H1 (cell line): ENCODE measurements at regions not wholly inside any gene's neighbourhood (a gene's known extent, or its start where the extent isn't known, plus 50 kb on each side); places are given as distances from the start of the nearest gene placed in this dataset.

Source experiments
- CTCF ChIA-PET: fragments of 300-600 bp; sonication (Branson Sonifier 250); formaldehyde crosslinking; loops from one replicate; lab custom pipeline; 2021; ENCODE audit not compliant: partially characterized antibody; lab: Charles Lee
- POLR2A ChIA-PET: fragments of 300-600 bp; sonication (Branson Sonifier 250); formaldehyde crosslinking; loops from one replicate; lab custom pipeline; 2021; ENCODE audit warnings: inconsistent platforms; ENCODE audit not compliant: partially characterized antibody; lab: Charles Lee
- DNase-seq, 2 experiments: peaks; one replicate each; pipeline versions ENCODE4 v3.0.0 to v3.0.0-alpha.2; 2010 to 2022; ENCODE audit warnings: low spot score in 2 of 2, low read depth in 1 of 2, mixed read lengths in 1 of 2
- FAIRE-seq: peaks from 2 replicates; lab custom pipeline; 2011; peaks lifted over from hg19 to GRCh38; lab: Jason Lieb, UNC
- H2AFZ ChIP-seq: 2 replicates; pipeline ENCODE4 v1.8.1; 2012; ENCODE audit warnings: low read length, inconsistent platforms
- H2AK5ac ChIP-seq: 2 replicates; pipeline ENCODE4 v1.6.1; 2013; ENCODE audit warnings: low read depth, low read length
- H2BK120ac ChIP-seq: replicated peaks from 2 replicates; pipeline ENCODE3; 2013; ENCODE audit warnings: low read depth, low read length, inconsistent platforms
- H2BK12ac ChIP-seq: 2 replicates; pipeline ENCODE4 v1.6.1; 2013; ENCODE audit warnings: low read depth, low read length
- H2BK15ac ChIP-seq: 2 replicates; pipeline ENCODE4 v1.6.1; 2013; ENCODE audit warnings: low read length
- H2BK20ac ChIP-seq: 2 replicates; pipeline ENCODE4 v1.6.1; 2013; ENCODE audit warnings: low read length
- H2BK5ac ChIP-seq: 2 replicates; pipeline ENCODE4 v1.6.1; 2013; ENCODE audit warnings: low read depth, low read length
- H3K14ac ChIP-seq: 2 replicates; pipeline ENCODE4 v1.6.1; 2013; ENCODE audit warnings: inconsistent platforms; ENCODE audit not compliant: insufficient read length
- H3K18ac ChIP-seq: 2 replicates; pipeline ENCODE4 v1.6.1; 2013; ENCODE audit warnings: low read length; ENCODE audit errors: extremely low read depth
- H3K23ac ChIP-seq: 2 replicates; pipeline ENCODE4 v1.6.1; 2013; ENCODE audit warnings: inconsistent platforms; ENCODE audit not compliant: insufficient read length
- H3K23me2 ChIP-seq: 2 replicates; pipeline ENCODE4 v1.6.1; 2013; ENCODE audit warnings: low read depth, low read length
- H3K27ac ChIP-seq: 2 replicates; pipeline ENCODE4 v1.6.1; 2011; ENCODE audit warnings: low read depth, low read length, inconsistent platforms
- H3K27me3 ChIP-seq, 4 experiments: replicated peaks in 1 of 4; 1 replicate in 1 of 4; 2 replicates in 3 of 4; pipeline versions ENCODE4 v1.6.1 to v1.8.1; 2011 to 2013; ENCODE audit warnings: low read length in 3 of 4, mild to moderate bottlenecking in 3 of 4, inconsistent platforms in 2 of 4, mixed read lengths in 2 of 4, moderate library complexity in 1 of 4; ENCODE audit not compliant: control insufficient read depth in 3 of 4, insufficient read depth in 3 of 4; ENCODE audit errors: extremely low read depth in 1 of 4
- H3K36me3 ChIP-seq, 4 experiments: 2 replicates each; pipeline versions ENCODE4 v1.6.1 to v1.8.1; 2011 to 2013; ENCODE audit warnings: mild to moderate bottlenecking in 4 of 4, low read length in 3 of 4, moderate library complexity in 2 of 4, control low read depth in 1 of 4, inconsistent platforms in 1 of 4; ENCODE audit not compliant: insufficient read depth in 4 of 4, control insufficient read depth in 2 of 4
- H3K4ac ChIP-seq: replicated peaks from 2 replicates; pipeline ENCODE3; 2013; ENCODE audit warnings: low read length, low read depth, mixed read lengths, inconsistent platforms; ENCODE audit not compliant: insufficient read length
- H3K4me1 ChIP-seq, 4 experiments: replicated peaks in 1 of 4; 1 replicate in 1 of 4; 2 replicates in 3 of 4; pipeline versions ENCODE4 v1.6.1 to v1.8.1; 2011 to 2013; ENCODE audit warnings: low read length in 3 of 4, inconsistent platforms in 2 of 4, mixed read lengths in 1 of 4; ENCODE audit not compliant: insufficient read depth in 4 of 4, control insufficient read depth in 3 of 4
- H3K4me2 ChIP-seq, 2 experiments: 2 replicates each; pipeline versions ENCODE4 v1.6.1 to v1.8.1; 2011 to 2013; ENCODE audit warnings: low read depth in 2 of 2, low read length in 2 of 2, control low read depth in 1 of 2, inconsistent platforms in 1 of 2, mild to moderate bottlenecking in 1 of 2; ENCODE audit not compliant: insufficient read depth in 1 of 2
- H3K4me3 ChIP-seq, 4 experiments: fragments of 200-600, 300-600 bp in 1 of 4; sonication (generic), shearing (Covaris generic), sonication (Bioruptor Twin) in 1 of 4; 2 replicates each; pipeline versions ENCODE4 v1.5.1 to v1.8.1; 2011 to 2016; ENCODE audit warnings: low read length in 4 of 4, low read depth in 3 of 4, control low read depth in 2 of 4, inconsistent platforms in 2 of 4, mild to moderate bottlenecking in 2 of 4, mixed read lengths in 1 of 4, moderate library complexity in 1 of 4; ENCODE audit not compliant: insufficient read depth in 2 of 4; ENCODE audit errors: extremely low read depth in 1 of 4
- H3K56ac ChIP-seq: replicated peaks from 2 replicates; pipeline ENCODE3; 2013; ENCODE audit warnings: low read depth, mild to moderate bottlenecking, mixed read lengths, low read length, inconsistent platforms; ENCODE audit not compliant: insufficient read length
- H3K79me1 ChIP-seq: 2 replicates; pipeline ENCODE4 v1.6.1; 2013; ENCODE audit warnings: low read depth, low read length, control low read depth
- H3K79me2 ChIP-seq, 2 experiments: 2 replicates each; pipeline versions ENCODE4 v1.6.1 to v1.8.1; 2012 to 2013; ENCODE audit warnings: low read length in 2 of 2, mild to moderate bottlenecking in 2 of 2, inconsistent platforms in 1 of 2; ENCODE audit not compliant: insufficient read depth in 2 of 2, control insufficient read depth in 1 of 2
- H3K9ac ChIP-seq, 4 experiments: replicated peaks in 1 of 4; 1 replicate in 1 of 4; 2 replicates in 3 of 4; pipeline versions ENCODE4 v1.6.1 to v1.8.1; 2011 to 2013; ENCODE audit warnings: low read depth in 3 of 4, low read length in 3 of 4, control low read depth in 2 of 4, mild to moderate bottlenecking in 2 of 4, moderate library complexity in 2 of 4, inconsistent platforms in 1 of 4; ENCODE audit errors: extremely low read depth in 1 of 4
- H3K9me3 ChIP-seq, 2 experiments: 2 replicates each; pipeline versions ENCODE4 v1.6.1 to v1.8.1; 2012 to 2013; ENCODE audit warnings: mild to moderate bottlenecking in 2 of 2, moderate library complexity in 2 of 2, control low read depth in 1 of 2, inconsistent platforms in 1 of 2, low read depth in 1 of 2, low read length in 1 of 2, mixed read lengths in 1 of 2; ENCODE audit not compliant: insufficient read depth in 2 of 2
- H4K20me1 ChIP-seq, 2 experiments: replicated peaks in 1 of 2; 2 replicates each; pipeline versions ENCODE3 to v1.8.1; 2011 to 2013; ENCODE audit warnings: inconsistent platforms in 2 of 2, low read length in 2 of 2, mild to moderate bottlenecking in 1 of 2; ENCODE audit not compliant: insufficient read depth in 2 of 2, control insufficient read depth in 1 of 2
- H4K5ac ChIP-seq: 2 replicates; pipeline ENCODE4 v1.6.1; 2013; ENCODE audit warnings: low read length, low read depth, mixed read lengths, inconsistent platforms; ENCODE audit not compliant: insufficient read length
- H4K8ac ChIP-seq: 2 replicates; pipeline ENCODE4 v1.8.0; 2013; ENCODE audit warnings: mild to moderate bottlenecking, moderate library complexity, low read length, inconsistent platforms; ENCODE audit not compliant: insufficient read depth; ENCODE audit errors: extremely low read depth
- H4K91ac ChIP-seq: replicated peaks from 2 replicates; pipeline ENCODE3; 2013; ENCODE audit warnings: low read length, mixed read lengths, inconsistent platforms; ENCODE audit not compliant: insufficient read length
- CHD2 ChIP-seq: IDR thresholded peaks from 2 replicates; pipeline ENCODE4 v1.6.1; 2012; ENCODE audit warnings: low read length, improper control_type of control experiment
- CTBP2 ChIP-seq: IDR thresholded peaks from 2 replicates; pipeline ENCODE4 v1.7.0; 2011; ENCODE audit warnings: borderline replicate concordance, mild to moderate bottlenecking, moderate library complexity, mixed read lengths, low read length; ENCODE audit not compliant: insufficient read depth, insufficient read length
- EGR1 ChIP-seq: IDR thresholded peaks from 2 replicates; pipeline ENCODE4 v1.6.1; 2011; ENCODE audit warnings: low read depth, low read length, borderline replicate concordance
- FOSL1 ChIP-seq: IDR thresholded peaks from 2 replicates; pipeline ENCODE4 v1.6.1; 2011; ENCODE audit warnings: mild to moderate bottlenecking, low read depth, low read length, moderate library complexity; ENCODE audit not compliant: insufficient read depth
- KDM1A ChIP-seq: fragments of 200-600, 300-600 bp; sonication (generic); IDR thresholded peaks from 2 replicates; pipeline ENCODE4 v1.7.1; 2016; ENCODE audit warnings: mild to moderate bottlenecking, low read length, borderline replicate concordance
- MAX ChIP-seq: IDR thresholded peaks from 2 replicates; pipeline ENCODE4 v1.6.1; 2012; ENCODE audit warnings: inconsistent platforms
- POLR2AphosphoS5 ChIP-seq: IDR thresholded peaks from 2 replicates; pipeline ENCODE4 v1.6.1; 2011; ENCODE audit warnings: low read depth, low read length
- SIN3A ChIP-seq, 2 experiments: IDR thresholded peaks in 1 of 2; conservative IDR thresholded peaks in 1 of 2; 2 replicates each; pipeline ENCODE4 v1.6.1; 2011 to 2012; ENCODE audit warnings: low read length in 2 of 2, improper control_type of control experiment in 1 of 2, low read depth in 1 of 2, mild to moderate bottlenecking in 1 of 2
- SIX5 ChIP-seq: IDR thresholded peaks from 2 replicates; pipeline ENCODE4 v1.6.1; 2011; ENCODE audit warnings: mild to moderate bottlenecking, low read depth, low read length
- YY1 ChIP-seq: IDR thresholded peaks from 2 replicates; pipeline ENCODE4 v1.6.1; 2011; ENCODE audit warnings: low read depth, mild to moderate bottlenecking, low read length
- WGBS, 2 experiments: shearing (Covaris generic) in 1 of 2; methylation state at CpG; one replicate each; pipeline versions ENCODE4 v1.1.6 to v1.1.7; 2013 to 2015; ENCODE audit warnings: low lambda C conversion rate in 2 of 2, mixed read lengths in 2 of 2, inconsistent platforms in 1 of 2, low coverage in 1 of 2, missing lambda C conversion rate in 1 of 2; ENCODE audit not compliant: insufficient replicate concordance in 2 of 2, insufficient coverage in 1 of 2, insufficient read length in 1 of 2; ENCODE audit errors: extremely low coverage in 1 of 2, missing lambda C conversion rate in 1 of 2; 5-methylcytosine and 5-hydroxymethylcytosine counted together
- TF ChIP-seq, protein P1 (sequence below): IDR thresholded peaks from 2 replicates; pipeline ENCODE4 v1.6.1; 2012; ENCODE audit warnings: low read length, inconsistent platforms

- FAIRE-seq, result no peak
- H3K27ac ChIP-seq, result no peak overlapping the region
- CTCF ChIA-PET, result no interaction called here
- TF ChIP-seq EGR1, result no peak
- no peak for TF ChIP-seq POLR2AphosphoS5
- TF ChIP-seq, protein P1, sequence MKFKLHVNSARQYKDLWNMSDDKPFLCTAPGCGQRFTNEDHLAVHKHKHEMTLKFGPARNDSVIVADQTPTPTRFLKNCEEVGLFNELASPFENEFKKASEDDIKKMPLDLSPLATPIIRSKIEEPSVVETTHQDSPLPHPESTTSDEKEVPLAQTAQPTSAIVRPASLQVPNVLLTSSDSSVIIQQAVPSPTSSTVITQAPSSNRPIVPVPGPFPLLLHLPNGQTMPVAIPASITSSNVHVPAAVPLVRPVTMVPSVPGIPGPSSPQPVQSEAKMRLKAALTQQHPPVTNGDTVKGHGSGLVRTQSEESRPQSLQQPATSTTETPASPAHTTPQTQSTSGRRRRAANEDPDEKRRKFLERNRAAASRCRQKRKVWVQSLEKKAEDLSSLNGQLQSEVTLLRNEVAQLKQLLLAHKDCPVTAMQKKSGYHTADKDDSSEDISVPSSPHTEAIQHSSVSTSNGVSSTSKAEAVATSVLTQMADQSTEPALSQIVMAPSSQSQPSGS, result no peak
- no peak for TF ChIP-seq CHD2
- no peak for TF ChIP-seq CTBP2
- no peak for TF ChIP-seq FOSL1
- TF ChIP-seq MAX, result no peak
- no peak for TF ChIP-seq YY1
- TF ChIP-seq SIN3A (conservative IDR thresholded peaks at IDR 0.05 in 1 of 2, IDR thresholded peaks at IDR 0.05 in 1 of 2; ENCODE audit: low read depth in 1 of 2, low read length in 2 of 2), result no peak
- TF ChIP-seq SIX5, result no peak
- TF ChIP-seq KDM1A, result no peak
Measured at GRCh38 chr18:64234321-64234720, 85.4 kb upstream of the LINC00305 start.

More at GRCh38 chr18:64234321-64234720, 85.4 kb upstream of the LINC00305 start:
- Histone ChIP-seq H2AK5ac (no peak overlapping the region), H4K91ac (no peak overlapping the region), H3K9ac (no peak overlapping the region), H2BK20ac (no peak overlapping the region), H3K79me1 (no peaks in the 10 kb centered on the region), H4K5ac (no peak overlapping the region), H3K4me2 (no peak overlapping the region), H2AFZ (no peak overlapping the region), H2BK15ac (no peak overlapping the region), H2BK12ac (no peak overlapping the region), H3K27me3 (peaks cover 0 to 1% (median 0%) of the 10 kb centered on the region in 4 experiments; a peak in 1 of 7 replicates), H3K36me3 (peaks cover 0 to 7% (median 0%) of the 10 kb centered on the region in 4 experiments; a peak in 1 of 8 replicates), H3K23me2 (no peaks in the 10 kb centered on the region), H3K18ac (no peak overlapping the region), H3K56ac (no peak overlapping the region), H2BK5ac (no peak overlapping the region), H3K4ac (no peak overlapping the region), H3K79me2 (no peaks in the 10 kb centered on the region), H3K4me1 (no peaks in the 10 kb centered on the region), H3K14ac (no peak overlapping the region), H4K20me1 (no peaks in the 10 kb centered on the region), H3K23ac (no peak overlapping the region), H2BK120ac (no peak overlapping the region), H3K4me3 (no peak overlapping the region), H4K8ac (no peak overlapping the region), H3K9me3 (peaks cover 11 to 15% of the 10 kb centered on the region in 2 experiments)
- no peak for DNase-seq
- POLR2A ChIA-PET, result no interaction called here
- 98% methylated on average over 3 of the region's 3 CpGs; no CpG with 5 or more reads in 1 of the 2 experiments for WGBS, 2 experiments
